K562 (cell line): ENCODE measurements at regions not wholly inside any gene's neighbourhood (a gene's known extent, or its start where the extent isn't known, plus 50 kb on each side); places are given as distances from the start of the nearest gene placed in this dataset.

ENCODE experiments used
- ATAC-seq: fragments of 200-7000 bp; cut with Tn5 transposase; 3 replicates; pipeline ENCODE4 v1.9.1; 2020; ENCODE audit warnings: moderate library complexity
- BruUV-seq: library from RNA; stranded (reverse); fragments of 400-500 nt; replicated peaks from 2 replicates; lab custom pipeline; 2021; lab: Mats Ljungman, UMichigan
- CTCF ChIA-PET: fragments of 300-600 bp; formaldehyde crosslinking; extraction: SDS; loops from one replicate; lab custom pipeline; 2021; ENCODE audit warnings: low intra/inter-chr PET ratio; lab: Yijun Ruan, JAX
- POLR2A ChIA-PET: fragments of 300-600, 350-650 bp; sonication (Branson Sonifier 250); formaldehyde crosslinking; extraction: SDS; loops from one replicate; lab custom pipeline; 2021; ENCODE audit warnings: antibody characterized with exemption, inconsistent platforms; lab: Yijun Ruan, JAX
- DNase-seq, 4 experiments: peaks; one replicate each; pipeline versions ENCODE4 v3.0.0 to v3.0.0-alpha.2; 2011 to 2018; ENCODE audit warnings: low spot score in 3 of 4, mixed read lengths in 3 of 4; ENCODE audit errors: extremely low read depth in 1 of 4
- FAIRE-seq: peaks from 2 replicates; lab custom pipeline; 2011; peaks lifted over from hg19 to GRCh38; lab: Jason Lieb, UNC
- H2AFZ ChIP-seq: 2 replicates; pipeline ENCODE4 v1.6.0; 2011; ENCODE audit warnings: low read depth, low read length, control low read depth, inconsistent platforms
- H3K27ac ChIP-seq: fragments of 200-600 bp; 3 replicates; pipeline ENCODE4 v1.8.0; 2011; ENCODE audit warnings: low read depth, mild to moderate bottlenecking, control low read depth, inconsistent platforms, low read length, moderate library complexity, mixed read lengths; ENCODE audit errors: extremely low read depth
- H3K27me3 ChIP-seq, 2 experiments: fragments of 300-600 bp in 1 of 2; 2 replicates in 1 of 2; 3 replicates in 1 of 2; pipeline versions ENCODE4 v1.6.0 to v1.8.0; 2011; ENCODE audit warnings: inconsistent platforms in 2 of 2, low read length in 2 of 2, mild to moderate bottlenecking in 1 of 2, mixed read lengths in 1 of 2, moderate library complexity in 1 of 2; ENCODE audit not compliant: control insufficient read depth in 2 of 2, insufficient read depth in 2 of 2
- H3K36me3 ChIP-seq: fragments of 300-600 bp; 3 replicates; pipeline ENCODE4 v1.8.0; 2011; ENCODE audit warnings: mild to moderate bottlenecking, low read length, inconsistent platforms; ENCODE audit not compliant: control insufficient read depth, insufficient read depth
- H3K4me1 ChIP-seq, 2 experiments: fragments of 200-600 bp in 1 of 2; replicated peaks in 1 of 2; 2 replicates in 1 of 2; 3 replicates in 1 of 2; pipeline versions ENCODE4 v1.5.1 to v1.8.0; 2011; ENCODE audit warnings: inconsistent platforms in 2 of 2, low read length in 2 of 2, mild to moderate bottlenecking in 1 of 2, mixed read lengths in 1 of 2, moderate library complexity in 1 of 2; ENCODE audit not compliant: control insufficient read depth in 2 of 2, insufficient read depth in 2 of 2
- H3K4me2 ChIP-seq: 2 replicates; pipeline ENCODE4 v1.6.1; 2011; ENCODE audit warnings: low read length, control low read depth, inconsistent platforms, mixed read lengths; ENCODE audit not compliant: insufficient read depth
- H3K4me3 ChIP-seq: fragments of 200-600 bp; sonication (generic), shearing (Covaris generic); 2 replicates; pipeline ENCODE4 v1.5.1; 2016; ENCODE audit warnings: control low read depth, inconsistent platforms
- H3K79me2 ChIP-seq: fragments of 200-600 bp; 3 replicates; pipeline ENCODE4 v1.8.0; 2011; ENCODE audit warnings: low read length, inconsistent platforms; ENCODE audit not compliant: control insufficient read depth, insufficient read depth
- H3K9ac ChIP-seq, 2 experiments: 2 replicates each; pipeline versions ENCODE4 v1.6.0 to v1.6.1; 2011; ENCODE audit warnings: low read depth in 2 of 2, low read length in 2 of 2, control low read depth in 1 of 2, inconsistent platforms in 1 of 2, mild to moderate bottlenecking in 1 of 2, mixed read lengths in 1 of 2; ENCODE audit not compliant: insufficient read depth in 1 of 2
- H3K9me1 ChIP-seq: one replicate; pipeline ENCODE4 v1.6.0; 2011; ENCODE audit warnings: inconsistent platforms, mild to moderate bottlenecking, low read length, moderate library complexity; ENCODE audit not compliant: control insufficient read depth, insufficient read depth
- H3K9me3 ChIP-seq: replicated peaks from 2 replicates; pipeline ENCODE4 v1.5.1; 2011; ENCODE audit warnings: low read depth, low read length, inconsistent platforms; ENCODE audit not compliant: control insufficient read depth, insufficient read depth
- H4K20me1 ChIP-seq: replicated peaks from 2 replicates; pipeline ENCODE4 v1.6.1; 2011; ENCODE audit warnings: low read length, inconsistent platforms, mixed read lengths; ENCODE audit not compliant: control insufficient read depth, insufficient read depth
- OTX1 ChIP-seq: fragments of 450-650 bp; formaldehyde crosslinking; IDR thresholded peaks from 2 replicates; pipeline ENCODE4 v1.4.0; 2022; ENCODE audit warnings: mild to moderate bottlenecking
- PCBP2 ChIP-seq: fragments of 200-400 bp; formaldehyde crosslinking; IDR thresholded peaks from 2 replicates; pipeline ENCODE4 v1.6.1; 2018; ENCODE audit warnings: low read length, low read depth, mild to moderate bottlenecking, moderate library complexity; ENCODE audit not compliant: poor library complexity, severe bottlenecking
- SIX5 ChIP-seq, 2 experiments: IDR thresholded peaks; 2 replicates each; pipeline ENCODE4 v1.6.1; 2011; ENCODE audit warnings: low read length in 2 of 2, borderline replicate concordance in 1 of 2, low read depth in 1 of 2, mild to moderate bottlenecking in 1 of 2, moderate library complexity in 1 of 2; ENCODE audit not compliant: insufficient read depth in 1 of 2
- SREBF1 ChIP-seq: fragments of 150-350 bp; IDR thresholded peaks from 2 replicates; pipeline ENCODE4 v1.6.1; 2014; ENCODE audit warnings: antibody characterized with exemption, low read depth, low read length, borderline replicate concordance
- TAF9B ChIP-seq: fragments of 450-650 bp; IDR thresholded peaks from 2 replicates; pipeline ENCODE4 v1.6.1; 2018; ENCODE audit warnings: mild to moderate bottlenecking; ENCODE audit not compliant: partially characterized antibody
- ZNF354B ChIP-seq: fragments of 250-450 bp; sonication (Bioruptor Pico); IDR thresholded peaks from 2 replicates; pipeline ENCODE4 v1.4.0; 2020
- ZNF41 ChIP-seq: fragments of 250-450 bp; sonication (Bioruptor Pico); conservative IDR thresholded peaks from 2 replicates; pipeline ENCODE4 v1.4.0; 2020; ENCODE audit warnings: mild to moderate bottlenecking
- ZSCAN29 ChIP-seq: fragments of 450-650 bp; IDR thresholded peaks from 2 replicates; pipeline ENCODE4 v1.6.1; 2017
- WGBS: fragments of 100-300 bp; shearing (Covaris generic); methylation state at CpG from one replicate; pipeline ENCODE4 v1.1.6; 2016; ENCODE audit warnings: low coverage, mixed read lengths; ENCODE audit not compliant: insufficient coverage; ENCODE audit errors: missing lambda C conversion rate; 5-methylcytosine and 5-hydroxymethylcytosine counted together
- in situ Hi-C: fragments of 300-500 bp; cut with MboI; formaldehyde crosslinking; loops from 4 replicates; pipeline ENCODE4 v1.15.0; 2018; ENCODE audit warnings: inconsistent platforms, mixed read lengths
- intact Hi-C: fragments of 100-400 bp; cut with micrococcal nuclease; formaldehyde crosslinking; loops from 2 replicates; pipeline ENCODE4 v1.14.2; 2022
- TF ChIP-seq, protein P1 (sequence below): fragments of 250-450 bp; sonication (Bioruptor Pico); IDR thresholded peaks from 2 replicates; pipeline ENCODE4 v1.5.0; 2021; ENCODE audit warnings: mild to moderate bottlenecking, moderate library complexity
- TF ChIP-seq, protein P2 (sequence below): fragments of 450-650 bp; formaldehyde crosslinking; IDR thresholded peaks from 2 replicates; pipeline ENCODE4 v1.4.0; 2020; ENCODE audit warnings: mild to moderate bottlenecking, mixed read lengths
- TF ChIP-seq, protein P3 (sequence below): sonication (generic); formaldehyde crosslinking; IDR thresholded peaks from 2 replicates; pipeline ENCODE4 v1.8.0; 2022; ENCODE audit warnings: missing genetic modification reagents, mild to moderate bottlenecking, moderate library complexity, borderline replicate concordance

DNA sequence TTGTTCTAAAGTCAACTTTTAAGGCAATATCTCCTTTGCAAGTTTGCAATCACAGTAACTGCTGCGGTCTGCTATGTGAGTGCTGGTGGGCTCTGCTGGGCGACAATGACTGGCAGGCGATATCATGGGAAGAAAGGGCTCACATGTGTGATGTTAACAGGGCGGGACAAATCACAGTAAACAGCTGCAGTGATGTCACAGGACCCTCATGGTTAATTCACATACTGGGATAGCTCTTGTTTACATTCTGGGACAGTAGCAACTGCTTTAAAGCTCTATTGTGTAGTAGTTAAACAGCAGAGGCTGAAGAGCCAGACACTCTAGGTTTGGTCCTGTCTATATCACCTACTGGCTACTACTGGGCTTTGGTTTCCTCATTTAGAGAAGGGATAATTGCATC is 257.2 kb upstream of the ASIC2 start:
- no peak for FAIRE-seq
- no peaks in the 10 kb centered on the region for H3K4me1 ChIP-seq
- no peak overlapping the region for H3K4me2 ChIP-seq
- ChIA-PET POLR2A (interaction anchor here (1.0 to 1.1 kb wide), 2 partner anchors 10 to 21 kb away, joined by 3 to 5 read pairs; no protein-coding TSS in a partner anchor), CTCF (no interaction called here)
- no peaks in the 10 kb centered on the region for H4K20me1 ChIP-seq
- H3K27ac ChIP-seq: no peak overlapping the region
- in situ Hi-C loops (no loop called here), intact Hi-C loops (no loop called here)
- no peaks in the 10 kb centered on the region for H3K79me2 ChIP-seq
- no peaks in the 10 kb centered on the region for H3K9me3 ChIP-seq
- no peak overlapping the region for H3K4me3 ChIP-seq
- no peaks in the 10 kb centered on the region for H3K9me1 ChIP-seq
- no peak for DNase-seq
- peaks cover 2 to 5% of the 10 kb centered on the region in 2 experiments; a peak in 4 of 5 replicates for H3K27me3 ChIP-seq
- no peaks in the 10 kb centered on the region for H3K36me3 ChIP-seq
- 0% methylated on average over 4 of the region's 4 CpGs for WGBS
- TF ChIP-seq ZNF41 (no peak), PCBP2 (no peak), ZNF354B (CRISPR knock-in tag) (no peak), OTX1 (no peak), TAF9B (no peak), SIX5 (IDR thresholded peaks at IDR 0.05; ENCODE audit: borderline replicate concordance in 1 of 2, insufficient read depth in 1 of 2, low read depth in 1 of 2, low read length in 2 of 2) (no peak), SREBF1 (no peak), ZSCAN29 (no peak)
- TF ChIP-seq, protein P1, sequence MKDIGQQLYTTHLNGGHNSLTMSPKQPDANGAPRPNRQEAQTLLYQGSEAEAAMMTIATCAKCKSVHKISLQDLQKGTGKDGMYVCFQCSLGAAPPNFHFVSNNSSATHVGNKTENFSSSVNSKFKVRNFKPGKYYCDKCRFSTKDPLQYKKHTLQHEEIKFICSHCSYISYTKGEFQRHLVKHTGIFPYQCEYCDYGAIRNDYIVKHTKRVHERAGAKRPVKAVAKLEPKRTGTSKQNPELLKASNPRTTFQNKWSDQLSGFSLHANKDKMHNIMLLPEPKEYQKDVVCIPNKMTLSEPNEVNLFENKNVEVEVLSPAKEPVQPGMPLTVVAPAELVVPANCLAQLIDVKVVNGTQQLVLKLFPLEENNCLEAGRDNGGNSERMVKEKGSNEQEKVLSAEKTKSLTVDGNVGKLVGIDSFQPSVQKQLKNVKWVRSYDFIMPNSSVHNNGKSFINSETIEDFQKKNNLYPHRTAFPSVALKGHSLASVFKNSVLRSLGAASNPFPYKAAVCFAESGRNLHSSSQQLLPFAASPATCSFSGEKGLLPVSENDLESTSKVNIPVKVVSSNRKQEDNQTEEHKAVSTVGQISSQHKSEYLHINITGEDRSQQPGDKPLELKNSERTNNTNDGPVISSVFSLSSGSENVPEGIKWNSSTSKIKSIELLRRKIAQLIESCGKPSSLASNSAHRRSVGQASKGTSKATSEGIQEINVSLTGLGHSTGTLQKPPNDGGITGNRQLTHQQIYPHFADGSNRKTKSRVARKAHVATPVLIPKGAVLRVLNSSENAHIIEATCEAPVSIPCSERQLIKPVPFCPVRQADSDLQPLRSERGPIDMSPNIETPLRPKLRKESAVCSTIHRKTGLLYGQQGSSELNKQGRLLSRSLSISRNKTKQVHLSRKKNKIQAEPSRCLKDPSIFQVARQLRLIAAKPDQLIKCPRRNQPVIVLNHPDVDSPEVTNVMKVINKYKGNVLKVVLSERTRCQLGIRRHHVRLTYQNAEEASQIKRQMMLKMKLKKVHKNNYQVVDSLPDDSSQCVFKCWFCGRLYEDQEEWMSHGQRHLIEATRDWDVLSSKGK (CRISPR knock-in tag): no peak
- TF ChIP-seq, protein P2, sequence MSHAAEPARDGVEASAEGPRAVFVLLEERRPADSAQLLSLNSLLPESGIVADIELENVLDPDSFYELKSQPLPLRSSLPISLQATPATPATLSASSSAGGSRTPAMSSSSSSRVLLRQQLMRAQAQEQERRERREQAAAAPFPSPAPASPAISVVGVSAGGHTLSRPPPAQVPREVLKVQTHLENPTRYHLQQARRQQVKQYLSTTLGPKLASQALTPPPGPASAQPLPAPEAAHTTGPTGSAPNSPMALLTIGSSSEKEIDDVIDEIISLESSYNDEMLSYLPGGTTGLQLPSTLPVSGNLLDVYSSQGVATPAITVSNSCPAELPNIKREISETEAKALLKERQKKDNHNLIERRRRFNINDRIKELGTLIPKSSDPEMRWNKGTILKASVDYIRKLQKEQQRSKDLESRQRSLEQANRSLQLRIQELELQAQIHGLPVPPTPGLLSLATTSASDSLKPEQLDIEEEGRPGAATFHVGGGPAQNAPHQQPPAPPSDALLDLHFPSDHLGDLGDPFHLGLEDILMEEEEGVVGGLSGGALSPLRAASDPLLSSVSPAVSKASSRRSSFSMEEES: no peak
- TF ChIP-seq, protein P3, sequence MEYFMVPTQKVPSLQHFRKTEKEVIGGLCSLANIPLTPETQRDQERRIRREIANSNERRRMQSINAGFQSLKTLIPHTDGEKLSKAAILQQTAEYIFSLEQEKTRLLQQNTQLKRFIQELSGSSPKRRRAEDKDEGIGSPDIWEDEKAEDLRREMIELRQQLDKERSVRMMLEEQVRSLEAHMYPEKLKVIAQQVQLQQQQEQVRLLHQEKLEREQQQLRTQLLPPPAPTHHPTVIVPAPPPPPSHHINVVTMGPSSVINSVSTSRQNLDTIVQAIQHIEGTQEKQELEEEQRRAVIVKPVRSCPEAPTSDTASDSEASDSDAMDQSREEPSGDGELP (CRISPR knock-in tag): no peak
- H3K9ac ChIP-seq: no peak overlapping the region
- H2AFZ ChIP-seq: no peak overlapping the region
- no peak for ATAC-seq
- BruUV-seq: no TSS peak
